8988T (cell line): ENCODE measurements at regions not wholly inside any gene's neighbourhood (a gene's known extent, or its start where the extent isn't known, plus 50 kb on each side); places are given as distances from the start of the nearest gene placed in this dataset.
"Not testable (repeated sequence)": the region's sequence is repeated elsewhere in the genome, so short reads cannot be mapped to it uniquely, and the experiment has no call there.

ENCODE experiments used
- DNase-seq: peaks from one replicate; pipeline ENCODE4 v3.0.0; 2011

GRCh38 chr7:4527988-4528636 lies 154.0 kb upstream of the FOXK1 start:
- DNase-seq: no peak

- DNase-seq: no peak
Observed at GRCh38 chr7:4531236-4531635, 150.9 kb upstream of the FOXK1 start.

GRCh38 chr7:4533339-4533738 lies 148.8 kb upstream of the FOXK1 start:
- DNase-seq: not testable (repeated sequence)

GRCh38 chr7:4549681-4550080 lies 132.4 kb upstream of the FOXK1 start:
- DNase-seq: no peak

GRCh38 chr7:4550117-4550516 lies 132.0 kb upstream of the FOXK1 start:
- no peak for DNase-seq

- DNase-seq: no peak
Observed at GRCh38 chr7:4552985-4553384, 129.1 kb upstream of the FOXK1 start.

- no peak for DNase-seq
Observed at GRCh38 chr7:4556868-4557793, 125.0 kb upstream of the FOXK1 start.

GRCh38 chr7:4561795-4562194 lies 120.3 kb upstream of the FOXK1 start:
- no peak for DNase-seq

- no peak for DNase-seq
Observed at GRCh38 chr7:4566714-4567113, 115.4 kb upstream of the FOXK1 start.

- no peak for DNase-seq
Observed at GRCh38 chr7:4574851-4575250, 107.2 kb upstream of the FOXK1 start.

GRCh38 chr7:4575254-4575653 lies 106.8 kb upstream of the FOXK1 start:
- no peak for DNase-seq

- no peak for DNase-seq
Observed at GRCh38 chr7:4602905-4603842, 78.9 kb upstream of the FOXK1 start.

- DNase-seq: no peak
Observed at GRCh38 chr7:4603843-4604231, 78.3 kb upstream of the FOXK1 start.

GRCh38 chr7:4604456-4604940 lies 77.6 kb upstream of the FOXK1 start:
- no peak for DNase-seq

GRCh38 chr7:4606797-4607196 lies 75.3 kb upstream of the FOXK1 start:
- DNase-seq: no peak

GRCh38 chr7:4607311-4607729 lies 74.8 kb upstream of the FOXK1 start:
- DNase-seq: peak; percentile 4

- DNase-seq: not testable (repeated sequence)
Observed at GRCh38 chr7:4609576-4609975, 72.5 kb upstream of the FOXK1 start.

- DNase-seq: peak; percentile 51
Observed at GRCh38 chr7:4610768-4611467, 71.2 kb upstream of the FOXK1 start.

- no peak for DNase-seq
Observed at GRCh38 chr7:4612237-4612636, 69.9 kb upstream of the FOXK1 start.

GRCh38 chr7:4612939-4613841 lies 68.9 kb upstream of the FOXK1 start:
- no peak for DNase-seq

- DNase-seq: no peak
Observed at GRCh38 chr7:4613846-4614548, 68.1 kb upstream of the FOXK1 start.
